ENCODE measurements at regions not wholly inside any gene's neighbourhood (a gene's known extent, or its start where the extent isn't known, plus 50 kb on each side); places are given as distances from the start of the nearest gene placed in this dataset.

GRCh38 chr16:48961546-48961945 lies 320.1 kb downstream of the CBLN1 start:
- Histone ChIP-seq H3K27ac (no peak overlapping the region), H3K9me3 (no peaks in the 10 kb centered on the region), H3K4me3 (no peak overlapping the region), H3K36me3 (ENCODE audit: insufficient read depth in 1 of 2, low read depth in 1 of 2) (no peaks in the 10 kb centered on the region), H3K4me1 (no peaks in the 10 kb centered on the region), H3K27me3 (ENCODE audit: insufficient read depth in 3 of 3, low read length in 2 of 3) (no peaks in the 10 kb centered on the region)
- intact Hi-C loops (cut with DNase I), result no loop called here
- TF ChIP-seq CTCF (IDR thresholded peaks at IDR 0.05), result no peak
- 84 to 89% (median 89%) methylated on average over 4 of the region's 4 CpGs for WGBS, 3 donors
- ATAC-seq (no peak), DNase-seq (no peak)

- WGBS, 3 donors, result 67 to 84% (median 70%) methylated on average over 5 of the region's 5 CpGs
- intact Hi-C loops (cut with DNase I), result no loop called here
- TF ChIP-seq CTCF (IDR thresholded peaks at IDR 0.05), result no peak
Measured at GRCh38 chr16:48960830-48961229, 320.8 kb downstream of the CBLN1 start.

GRCh38 chr16:48959747-48960146 lies 321.9 kb downstream of the CBLN1 start:
- Histone ChIP-seq H3K9me3 (no peaks in the 10 kb centered on the region), H3K36me3 (ENCODE audit: insufficient read depth in 1 of 2, low read depth in 1 of 2) (no peaks in the 10 kb centered on the region), H3K27me3 (ENCODE audit: insufficient read depth in 3 of 3, low read length in 2 of 3) (no peaks in the 10 kb centered on the region), H3K4me1 (no peaks in the 10 kb centered on the region), H3K4me3 (no peak overlapping the region), H3K27ac (no peak overlapping the region)
- ATAC-seq (no peak), DNase-seq (no peak)
- TF ChIP-seq CTCF (IDR thresholded peaks at IDR 0.05), result no peak
- intact Hi-C loops (cut with DNase I), result no loop called here

More at GRCh38 chr16:48960830-48961229, 320.8 kb downstream of the CBLN1 start:
- Histone ChIP-seq H3K27me3 (ENCODE audit: insufficient read depth in 3 of 3, low read length in 2 of 3) (no peaks in the 10 kb centered on the region), H3K36me3 (ENCODE audit: insufficient read depth in 1 of 2, low read depth in 1 of 2) (no peaks in the 10 kb centered on the region), H3K27ac (no peak overlapping the region), H3K9me3 (no peaks in the 10 kb centered on the region), H3K4me1 (no peaks in the 10 kb centered on the region), H3K4me3 (no peak overlapping the region)
- DNase-seq, result no peak
- ATAC-seq, result no peak

GRCh38 chr16:48959204-48959603 lies 322.4 kb downstream of the CBLN1 start:
- Histone ChIP-seq H3K27ac (no peak overlapping the region), H3K9me3 (no peaks in the 10 kb centered on the region), H3K4me1 (no peaks in the 10 kb centered on the region), H3K27me3 (ENCODE audit: insufficient read depth in 3 of 3, low read length in 2 of 3) (no peaks in the 10 kb centered on the region), H3K4me3 (no peak overlapping the region), H3K36me3 (ENCODE audit: insufficient read depth in 1 of 2, low read depth in 1 of 2) (no peaks in the 10 kb centered on the region)
- no peak for TF ChIP-seq CTCF (IDR thresholded peaks at IDR 0.05)
- WGBS, 3 donors, result 34 to 52% (median 40%) methylated on average over 3 of the region's 3 CpGs
- no peak for ATAC-seq
- no peak for DNase-seq
- intact Hi-C loops (cut with DNase I), result no loop called here

- ATAC-seq (no peak), DNase-seq (no peak)
- no peak overlapping the region for H3K27ac ChIP-seq
- 65 to 76% (median 74%) methylated on average over 5 of the region's 5 CpGs for WGBS, 3 donors
- intact Hi-C loops (cut with DNase I), result no loop called here
- TF ChIP-seq CTCF (IDR thresholded peaks at IDR 0.05), result no peak
- H3K27me3 ChIP-seq (ENCODE audit: insufficient read depth in 3 of 3, low read length in 2 of 3), result no peaks in the 10 kb centered on the region
- H3K4me3 ChIP-seq, result no peak overlapping the region
- H3K9me3 ChIP-seq, result no peaks in the 10 kb centered on the region
- H3K36me3 ChIP-seq (ENCODE audit: insufficient read depth in 1 of 2, low read depth in 1 of 2), result no peaks in the 10 kb centered on the region
- no peaks in the 10 kb centered on the region for H3K4me1 ChIP-seq
Measured at GRCh38 chr16:48958681-48959080, 323.0 kb downstream of the CBLN1 start.

Data from psoas muscle (tissue), 7 donors.